Mononuclear cell (primary cell): ENCODE measurements at regions not wholly inside any gene's neighbourhood (a gene's known extent, or its start where the extent isn't known, plus 50 kb on each side); places are given as distances from the start of the nearest gene placed in this dataset.
"Not testable (repeated sequence)": the region's sequence is repeated elsewhere in the genome, so short reads cannot be mapped to it uniquely, and the experiment has no call there.

ENCODE experiments used
- H3K27me3 ChIP-seq: 2 replicates; pipeline ENCODE4 v1.6.0; 2011; ENCODE audit warnings: low read length, control low read depth; ENCODE audit not compliant: insufficient read depth
- H3K4me1 ChIP-seq: 2 replicates; pipeline ENCODE4 v1.5.1; 2011; ENCODE audit warnings: mild to moderate bottlenecking, low read length, control low read depth; ENCODE audit not compliant: insufficient read depth
- H3K4me3 ChIP-seq: 2 replicates; pipeline ENCODE4 v1.5.1; 2011; ENCODE audit warnings: mild to moderate bottlenecking, low read length, moderate library complexity
- H3K9me3 ChIP-seq: 2 replicates; pipeline ENCODE4 v1.5.1; 2011; ENCODE audit warnings: low read depth, mild to moderate bottlenecking, control low read depth, low read length

GRCh38 chr4:188377816-188378215 lies 238.6 kb downstream of the TRIML1 start:
- H3K4me1 ChIP-seq = no peaks in the 10 kb centered on the region
- H3K9me3 ChIP-seq = peaks cover 3% of the 10 kb centered on the region
- H3K4me3 ChIP-seq = no peak overlapping the region
- no peaks in the 10 kb centered on the region for H3K27me3 ChIP-seq

GRCh38 chr4:188383180-188383579 lies 243.9 kb downstream of the TRIML1 start:
- Histone ChIP-seq H3K4me3 (no peak overlapping the region), H3K4me1 (no peaks in the 10 kb centered on the region), H3K27me3 (no peaks in the 10 kb centered on the region), H3K9me3 (peaks cover 14% of the 10 kb centered on the region)

- no peak overlapping the region for H3K4me3 ChIP-seq
- no peaks in the 10 kb centered on the region for H3K4me1 ChIP-seq
- peaks cover 14% of the 10 kb centered on the region for H3K9me3 ChIP-seq
- no peaks in the 10 kb centered on the region for H3K27me3 ChIP-seq
These were observed 248.0 kb downstream of the TRIML1 start for GRCh38 chr4:188387179-188387791.

GRCh38 chr4:188391349-188391748 lies 252.1 kb downstream of the TRIML1 start:
- H3K4me1 ChIP-seq, H3K9me3 ChIP-seq, H3K4me3 ChIP-seq, H3K27me3 ChIP-seq: not testable (repeated sequence)

GRCh38 chr4:188396037-188396436 lies 256.8 kb downstream of the TRIML1 start:
- Histone ChIP-seq H3K9me3 (no peaks in the 10 kb centered on the region), H3K4me1 (no peaks in the 10 kb centered on the region), H3K4me3 (no peak overlapping the region), H3K27me3 (no peaks in the 10 kb centered on the region)

- H3K9me3 ChIP-seq = no peaks in the 10 kb centered on the region
- H3K4me1 ChIP-seq = no peaks in the 10 kb centered on the region
- no peaks in the 10 kb centered on the region for H3K27me3 ChIP-seq
- no peak overlapping the region for H3K4me3 ChIP-seq
These were observed 260.6 kb downstream of the TRIML1 start for GRCh38 chr4:188399834-188400233.

- Histone ChIP-seq H3K27me3 (no peaks in the 10 kb centered on the region), H3K4me3 (no peak overlapping the region), H3K4me1 (no peaks in the 10 kb centered on the region), H3K9me3 (no peaks in the 10 kb centered on the region)
These were observed 261.2 kb downstream of the TRIML1 start for GRCh38 chr4:188400451-188400850.

GRCh38 chr4:188403272-188403671 lies 264.0 kb downstream of the TRIML1 start:
- Histone ChIP-seq H3K9me3 (no peaks in the 10 kb centered on the region), H3K27me3 (no peaks in the 10 kb centered on the region), H3K4me3 (no peak overlapping the region), H3K4me1 (no peaks in the 10 kb centered on the region)

GRCh38 chr4:188405071-188405835 lies 266.0 kb downstream of the TRIML1 start:
- not testable (repeated sequence) for H3K27me3 ChIP-seq, H3K4me1 ChIP-seq, H3K9me3 ChIP-seq, H3K4me3 ChIP-seq

- H3K9me3 ChIP-seq = no peaks in the 10 kb centered on the region
- no peaks in the 10 kb centered on the region for H3K27me3 ChIP-seq
- no peak overlapping the region for H3K4me3 ChIP-seq
- H3K4me1 ChIP-seq = no peaks in the 10 kb centered on the region
These were observed 269.2 kb downstream of the TRIML1 start for GRCh38 chr4:188408244-188409030.

- no peaks in the 10 kb centered on the region for H3K9me3 ChIP-seq
- no peaks in the 10 kb centered on the region for H3K27me3 ChIP-seq
- no peak overlapping the region for H3K4me3 ChIP-seq
- H3K4me1 ChIP-seq = no peaks in the 10 kb centered on the region
These were observed 270.6 kb downstream of the TRIML1 start for GRCh38 chr4:188409851-188410250.

- Histone ChIP-seq H3K4me3 (no peak overlapping the region), H3K4me1 (no peaks in the 10 kb centered on the region), H3K9me3 (no peaks in the 10 kb centered on the region), H3K27me3 (no peaks in the 10 kb centered on the region)
These were observed 272.6 kb downstream of the TRIML1 start for GRCh38 chr4:188411805-188412204.

GRCh38 chr4:188412499-188412898 lies 273.3 kb downstream of the TRIML1 start:
- Histone ChIP-seq H3K4me3 (no peak overlapping the region), H3K4me1 (no peaks in the 10 kb centered on the region), H3K9me3 (no peaks in the 10 kb centered on the region), H3K27me3 (no peaks in the 10 kb centered on the region)

- Histone ChIP-seq H3K9me3 (no peaks in the 10 kb centered on the region), H3K4me1 (no peaks in the 10 kb centered on the region), H3K4me3 (no peak overlapping the region), H3K27me3 (no peaks in the 10 kb centered on the region)
These were observed 275.2 kb downstream of the TRIML1 start for GRCh38 chr4:188414441-188414840.

GRCh38 chr4:188417181-188417580 lies 277.9 kb downstream of the TRIML1 start:
- Histone ChIP-seq H3K4me3 (no peak overlapping the region), H3K4me1 (no peaks in the 10 kb centered on the region), H3K9me3 (no peaks in the 10 kb centered on the region), H3K27me3 (no peaks in the 10 kb centered on the region)
